ENCODE measurements at regions not wholly inside any gene's neighbourhood (a gene's known extent, or its start where the extent isn't known, plus 50 kb on each side); places are given as distances from the start of the nearest gene placed in this dataset.

- FAIRE-seq (no peak), DNase-seq (ENCODE audit: insufficient read length) (no peak)
- TF ChIP-seq POLR2A (IDR thresholded peaks at IDR 0.05; ENCODE audit: low read depth, low read length) (no peak), TAF1 (IDR thresholded peaks at IDR 0.05; ENCODE audit: borderline replicate concordance, low read depth, low read length) (no peak), POLR2AphosphoS5 (IDR thresholded peaks at IDR 0.05; ENCODE audit: low read depth, low read length) (no peak)
Observed at GRCh38 chr7:97555857-97556421, 175.9 kb upstream of the TAC1 start.

- no peak for FAIRE-seq
- TF ChIP-seq POLR2AphosphoS5 (IDR thresholded peaks at IDR 0.05; ENCODE audit: low read depth, low read length) (no peak), TAF1 (IDR thresholded peaks at IDR 0.05; ENCODE audit: borderline replicate concordance, low read depth, low read length) (no peak), POLR2A (IDR thresholded peaks at IDR 0.05; ENCODE audit: low read depth, low read length) (no peak)
- DNase-seq (ENCODE audit: insufficient read length): no peak
Observed at GRCh38 chr7:97565665-97566064, 166.2 kb upstream of the TAC1 start.

GRCh38 chr7:97573065-97573464 lies 158.8 kb upstream of the TAC1 start:
- no peak for DNase-seq (ENCODE audit: insufficient read length)
- TF ChIP-seq POLR2A (IDR thresholded peaks at IDR 0.05; ENCODE audit: low read depth, low read length): no peak
- no peak for TF ChIP-seq POLR2AphosphoS5 (IDR thresholded peaks at IDR 0.05; ENCODE audit: low read depth, low read length)
- TF ChIP-seq TAF1 (IDR thresholded peaks at IDR 0.05; ENCODE audit: borderline replicate concordance, low read depth, low read length): no peak
- no peak for FAIRE-seq

- TF ChIP-seq POLR2AphosphoS5 (IDR thresholded peaks at IDR 0.05; ENCODE audit: low read depth, low read length): no peak
- TF ChIP-seq TAF1 (IDR thresholded peaks at IDR 0.05; ENCODE audit: borderline replicate concordance, low read depth, low read length): no peak
- TF ChIP-seq POLR2A (IDR thresholded peaks at IDR 0.05; ENCODE audit: low read depth, low read length): no peak
- FAIRE-seq (no peak), DNase-seq (ENCODE audit: insufficient read length) (no peak)
Observed at GRCh38 chr7:97576043-97576442, 155.8 kb upstream of the TAC1 start.

GRCh38 chr7:97578225-97578624 lies 153.7 kb upstream of the TAC1 start:
- TF ChIP-seq TAF1 (IDR thresholded peaks at IDR 0.05; ENCODE audit: borderline replicate concordance, low read depth, low read length) (no peak), POLR2A (IDR thresholded peaks at IDR 0.05; ENCODE audit: low read depth, low read length) (no peak), POLR2AphosphoS5 (IDR thresholded peaks at IDR 0.05; ENCODE audit: low read depth, low read length) (no peak)
- no peak for FAIRE-seq

GRCh38 chr7:97580205-97580604 lies 151.7 kb upstream of the TAC1 start:
- FAIRE-seq (no peak), DNase-seq (ENCODE audit: insufficient read length) (no peak)
- TF ChIP-seq TAF1 (IDR thresholded peaks at IDR 0.05; ENCODE audit: borderline replicate concordance, low read depth, low read length): no peak
- TF ChIP-seq POLR2A (IDR thresholded peaks at IDR 0.05; ENCODE audit: low read depth, low read length): no peak
- no peak for TF ChIP-seq POLR2AphosphoS5 (IDR thresholded peaks at IDR 0.05; ENCODE audit: low read depth, low read length)

More at GRCh38 chr7:97578225-97578624, 153.7 kb upstream of the TAC1 start:
- no peak for DNase-seq (ENCODE audit: insufficient read length)

- TF ChIP-seq POLR2A (IDR thresholded peaks at IDR 0.05; ENCODE audit: low read depth, low read length): no peak
- no peak for TF ChIP-seq POLR2AphosphoS5 (IDR thresholded peaks at IDR 0.05; ENCODE audit: low read depth, low read length)
- TF ChIP-seq TAF1 (IDR thresholded peaks at IDR 0.05; ENCODE audit: borderline replicate concordance, low read depth, low read length): no peak
- DNase-seq (ENCODE audit: insufficient read length) (no peak), FAIRE-seq (no peak)
Observed at GRCh38 chr7:97595439-97595838, 136.4 kb upstream of the TAC1 start.

GRCh38 chr7:97601931-97602457 lies 129.9 kb upstream of the TAC1 start:
- FAIRE-seq (no peak), DNase-seq (ENCODE audit: insufficient read length) (no peak)
- TF ChIP-seq POLR2A (IDR thresholded peaks at IDR 0.05; ENCODE audit: low read depth, low read length): no peak
- no peak for TF ChIP-seq POLR2AphosphoS5 (IDR thresholded peaks at IDR 0.05; ENCODE audit: low read depth, low read length)
- no peak for TF ChIP-seq TAF1 (IDR thresholded peaks at IDR 0.05; ENCODE audit: borderline replicate concordance, low read depth, low read length)

- FAIRE-seq (no peak), DNase-seq (ENCODE audit: insufficient read length) (no peak)
- TF ChIP-seq POLR2A (IDR thresholded peaks at IDR 0.05; ENCODE audit: low read depth, low read length) (no peak), POLR2AphosphoS5 (IDR thresholded peaks at IDR 0.05; ENCODE audit: low read depth, low read length) (no peak), TAF1 (IDR thresholded peaks at IDR 0.05; ENCODE audit: borderline replicate concordance, low read depth, low read length) (no peak)
Observed at GRCh38 chr7:97620495-97620894, 111.4 kb upstream of the TAC1 start.

- FAIRE-seq (peak; percentile 36), DNase-seq (ENCODE audit: insufficient read length) (no peak)
- no peak for TF ChIP-seq TAF1 (IDR thresholded peaks at IDR 0.05; ENCODE audit: borderline replicate concordance, low read depth, low read length)
- no peak for TF ChIP-seq POLR2A (IDR thresholded peaks at IDR 0.05; ENCODE audit: low read depth, low read length)
- TF ChIP-seq POLR2AphosphoS5 (IDR thresholded peaks at IDR 0.05; ENCODE audit: low read depth, low read length): no peak
Observed at GRCh38 chr7:97623333-97623732, 108.6 kb upstream of the TAC1 start.

GRCh38 chr7:97630116-97630515 lies 101.8 kb upstream of the TAC1 start:
- FAIRE-seq: no peak
- no peak for TF ChIP-seq POLR2AphosphoS5 (IDR thresholded peaks at IDR 0.05; ENCODE audit: low read depth, low read length)
- TF ChIP-seq TAF1 (IDR thresholded peaks at IDR 0.05; ENCODE audit: borderline replicate concordance, low read depth, low read length): no peak
- TF ChIP-seq POLR2A (IDR thresholded peaks at IDR 0.05; ENCODE audit: low read depth, low read length): no peak
- DNase-seq (ENCODE audit: insufficient read length): no peak

- FAIRE-seq: no peak
- TF ChIP-seq TAF1 (IDR thresholded peaks at IDR 0.05; ENCODE audit: borderline replicate concordance, low read depth, low read length): no peak
- DNase-seq (ENCODE audit: insufficient read length): no peak
Observed at GRCh38 chr7:97635622-97636021, 96.3 kb upstream of the TAC1 start.

Data from GM12892 (cell line).